HepG2 (cell line): ENCODE measurements at regions not wholly inside any gene's neighbourhood (a gene's known extent, or its start where the extent isn't known, plus 50 kb on each side); places are given as distances from the start of the nearest gene placed in this dataset.
"Not testable (repeated sequence)": the region's sequence is repeated elsewhere in the genome, so short reads cannot be mapped to it uniquely, and the experiment has no call there.

Experiments used
- CHD2 ChIP-seq: IDR thresholded peaks from 2 replicates; pipeline ENCODE4 v1.6.1; 2011; ENCODE audit warnings: low read depth, low read length, improper control_type of control experiment
- HDAC2 ChIP-seq: sonication (generic); formaldehyde crosslinking; IDR thresholded peaks from 2 replicates; pipeline ENCODE4 v1.4.0; 2020; ENCODE audit warnings: missing genetic modification reagents
- KDM1A ChIP-seq: IDR thresholded peaks from 2 replicates; pipeline ENCODE4 v1.6.1; 2016; ENCODE audit warnings: missing compliant biosample characterization
- PHF8 ChIP-seq: sonication (generic); formaldehyde crosslinking; IDR thresholded peaks from 2 replicates; pipeline ENCODE4 v1.5.0; 2020; ENCODE audit warnings: missing genetic modification reagents
- ZBTB20 ChIP-seq: sonication (generic); formaldehyde crosslinking; IDR thresholded peaks from 2 replicates; pipeline ENCODE4 v1.8.1; 2023; ENCODE audit warnings: missing genetic modification reagents, low read depth, mild to moderate bottlenecking, borderline replicate concordance
- ZNF768 ChIP-seq: sonication (generic); formaldehyde crosslinking; IDR thresholded peaks from 2 replicates; pipeline ENCODE4 v1.4.0; 2020; ENCODE audit warnings: missing genetic modification reagents
- TF ChIP-seq, protein P1 (sequence below): sonication (generic); formaldehyde crosslinking; IDR thresholded peaks from 2 replicates; pipeline ENCODE4 v1.5.0; 2020; ENCODE audit warnings: mild to moderate bottlenecking, missing genetic modification reagents, moderate library complexity

DNA sequence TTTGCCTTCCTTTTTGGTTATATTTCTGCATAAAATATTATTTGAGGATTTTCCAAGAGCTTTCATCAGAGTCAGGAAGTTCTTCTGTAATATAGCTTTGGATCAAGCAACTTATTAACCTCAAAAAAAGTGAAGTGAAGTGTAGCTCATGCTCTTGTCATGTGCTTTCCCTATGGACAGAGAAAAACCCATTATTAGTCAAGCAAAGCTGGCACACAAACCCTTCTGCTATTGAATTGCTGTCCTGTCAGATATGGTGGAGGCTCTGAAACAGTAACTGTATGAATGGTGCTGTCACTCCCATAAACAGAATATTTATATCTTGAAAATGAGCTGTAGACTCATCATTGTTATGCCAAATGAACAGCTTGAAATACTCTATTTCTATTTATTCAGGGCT lies 1533.3 kb downstream of the RPIA start:
- TF ChIP-seq CHD2; HDAC2 (CRISPR knock-in tag); PHF8 (CRISPR knock-in tag); KDM1A; ZBTB20 (CRISPR knock-in tag); ZNF768 (CRISPR knock-in tag): not testable (repeated sequence)
- TF ChIP-seq, protein P1, sequence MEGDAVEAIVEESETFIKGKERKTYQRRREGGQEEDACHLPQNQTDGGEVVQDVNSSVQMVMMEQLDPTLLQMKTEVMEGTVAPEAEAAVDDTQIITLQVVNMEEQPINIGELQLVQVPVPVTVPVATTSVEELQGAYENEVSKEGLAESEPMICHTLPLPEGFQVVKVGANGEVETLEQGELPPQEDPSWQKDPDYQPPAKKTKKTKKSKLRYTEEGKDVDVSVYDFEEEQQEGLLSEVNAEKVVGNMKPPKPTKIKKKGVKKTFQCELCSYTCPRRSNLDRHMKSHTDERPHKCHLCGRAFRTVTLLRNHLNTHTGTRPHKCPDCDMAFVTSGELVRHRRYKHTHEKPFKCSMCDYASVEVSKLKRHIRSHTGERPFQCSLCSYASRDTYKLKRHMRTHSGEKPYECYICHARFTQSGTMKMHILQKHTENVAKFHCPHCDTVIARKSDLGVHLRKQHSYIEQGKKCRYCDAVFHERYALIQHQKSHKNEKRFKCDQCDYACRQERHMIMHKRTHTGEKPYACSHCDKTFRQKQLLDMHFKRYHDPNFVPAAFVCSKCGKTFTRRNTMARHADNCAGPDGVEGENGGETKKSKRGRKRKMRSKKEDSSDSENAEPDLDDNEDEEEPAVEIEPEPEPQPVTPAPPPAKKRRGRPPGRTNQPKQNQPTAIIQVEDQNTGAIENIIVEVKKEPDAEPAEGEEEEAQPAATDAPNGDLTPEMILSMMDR = not testable (repeated sequence)
